ENCODE measurements at regions not wholly inside any gene's neighbourhood (a gene's known extent, or its start where the extent isn't known, plus 50 kb on each side); places are given as distances from the start of the nearest gene placed in this dataset.
"Not testable (repeated sequence)": the region's sequence is repeated elsewhere in the genome, so short reads cannot be mapped to it uniquely, and the experiment has no call there.

DNA sequence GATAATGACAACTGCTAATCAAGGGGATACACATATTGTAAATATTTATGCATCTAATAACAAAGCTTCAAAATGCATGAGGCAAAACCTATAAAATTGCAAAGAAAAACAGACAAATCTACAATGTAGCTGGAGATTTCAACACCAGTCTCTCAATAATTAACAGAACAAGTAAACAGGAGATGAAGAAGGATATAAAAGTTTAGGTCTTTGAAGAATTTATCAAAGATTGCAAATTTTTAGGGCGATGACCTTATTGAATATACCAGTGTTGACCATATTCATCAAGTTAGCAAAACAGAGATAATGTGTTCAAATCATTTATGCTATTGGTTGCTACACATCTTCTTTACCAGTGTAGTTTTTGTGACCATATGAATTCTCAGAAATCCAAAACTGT, 237.8 kb upstream of the SGK1 start:
- DNase-seq (ENCODE audit: low spot score): no peak

DNA sequence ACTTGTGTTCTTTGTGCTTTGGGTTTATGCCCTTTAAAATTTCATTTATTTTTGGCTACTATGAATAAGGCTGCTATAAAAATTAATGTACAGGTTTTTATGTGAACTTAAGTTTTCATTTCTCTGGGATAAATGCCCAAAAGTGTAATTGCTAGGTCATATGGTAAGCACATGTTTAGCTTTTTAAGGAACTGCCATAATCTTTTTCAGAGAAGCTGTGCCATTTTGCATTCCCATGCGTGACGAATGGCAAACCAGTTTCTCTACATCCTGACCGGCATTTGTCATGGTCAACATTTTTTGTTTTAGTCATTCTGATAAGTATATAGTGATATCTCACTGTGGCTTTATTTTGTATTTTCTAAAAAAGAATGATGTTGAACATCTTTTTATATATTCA, 236.0 kb upstream of the SGK1 start:
- DNase-seq (ENCODE audit: low spot score): no peak

DNA sequence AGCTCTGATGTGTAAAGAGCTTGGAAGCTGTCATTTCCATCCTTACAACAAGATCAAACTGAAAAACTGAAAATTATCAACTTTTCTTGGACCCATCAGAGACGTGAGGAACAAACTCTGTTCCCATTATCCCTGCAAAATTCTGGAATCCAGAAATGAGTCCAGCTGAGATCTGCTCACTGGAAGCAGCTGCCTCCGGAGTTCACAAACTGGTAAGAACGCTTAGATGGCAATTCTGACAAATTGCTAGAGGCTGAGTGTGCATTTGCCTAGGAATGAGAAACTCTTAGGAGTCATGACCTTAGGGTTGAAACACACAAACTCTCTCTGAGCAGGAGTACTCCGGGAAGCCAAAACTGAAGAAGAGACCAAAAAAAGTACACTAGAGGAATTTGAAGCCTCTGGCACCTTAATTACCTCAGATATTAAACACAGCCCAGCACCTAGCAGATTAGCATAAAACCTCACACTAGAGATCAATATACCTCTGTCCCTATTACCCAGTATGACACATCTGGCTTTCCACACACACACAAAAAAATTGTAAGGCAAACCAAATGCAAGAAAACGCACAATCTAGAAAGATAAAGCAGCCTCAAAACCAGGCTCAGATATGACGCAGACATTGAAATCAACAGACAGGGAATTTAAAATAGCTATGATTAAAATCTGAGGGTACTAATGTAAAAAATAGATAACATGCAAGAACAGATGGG, 233.5 kb upstream of the SGK1 start:
- DNase-seq (ENCODE audit: low spot score): no peak

DNA sequence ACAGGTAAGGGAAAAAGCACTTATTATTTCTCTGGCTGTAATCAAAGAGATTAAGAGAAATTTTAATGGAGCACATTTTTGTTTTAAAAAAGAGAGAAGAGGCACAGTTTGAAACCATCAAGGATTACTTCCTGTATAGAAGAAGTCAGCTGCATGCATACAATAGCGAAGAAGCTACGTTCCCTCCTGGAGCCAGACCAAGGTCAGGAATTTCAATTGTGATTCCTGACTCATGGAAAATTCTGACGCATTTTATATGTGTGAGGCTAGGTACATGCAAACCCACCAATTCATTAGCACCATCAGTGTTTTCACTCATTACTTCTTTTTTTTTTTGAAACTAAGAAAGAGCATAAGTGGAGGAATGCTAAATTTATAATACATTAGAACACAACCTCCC, 232.7 kb upstream of the SGK1 start:
- no peak for DNase-seq (ENCODE audit: low spot score)

DNA sequence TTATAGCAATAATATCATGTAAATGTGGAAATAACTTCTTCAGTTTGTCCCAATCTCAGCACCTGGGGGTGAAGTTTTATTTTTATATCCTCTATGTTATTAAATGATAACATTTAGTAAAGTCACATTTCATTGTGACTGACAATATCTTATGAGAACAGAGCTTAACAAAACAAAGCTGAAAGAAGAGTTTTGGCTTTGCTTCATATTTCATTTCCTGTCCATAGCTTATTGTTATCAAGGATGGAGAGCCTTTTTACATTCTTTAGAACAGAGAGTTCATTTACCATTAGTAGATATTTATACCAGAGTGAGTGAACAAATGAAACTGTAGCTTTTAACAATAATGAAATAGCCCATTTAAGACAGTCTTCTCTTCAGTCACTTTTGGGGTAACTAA, 231.9 kb upstream of the SGK1 start:
- no peak for DNase-seq (ENCODE audit: low spot score)

DNA sequence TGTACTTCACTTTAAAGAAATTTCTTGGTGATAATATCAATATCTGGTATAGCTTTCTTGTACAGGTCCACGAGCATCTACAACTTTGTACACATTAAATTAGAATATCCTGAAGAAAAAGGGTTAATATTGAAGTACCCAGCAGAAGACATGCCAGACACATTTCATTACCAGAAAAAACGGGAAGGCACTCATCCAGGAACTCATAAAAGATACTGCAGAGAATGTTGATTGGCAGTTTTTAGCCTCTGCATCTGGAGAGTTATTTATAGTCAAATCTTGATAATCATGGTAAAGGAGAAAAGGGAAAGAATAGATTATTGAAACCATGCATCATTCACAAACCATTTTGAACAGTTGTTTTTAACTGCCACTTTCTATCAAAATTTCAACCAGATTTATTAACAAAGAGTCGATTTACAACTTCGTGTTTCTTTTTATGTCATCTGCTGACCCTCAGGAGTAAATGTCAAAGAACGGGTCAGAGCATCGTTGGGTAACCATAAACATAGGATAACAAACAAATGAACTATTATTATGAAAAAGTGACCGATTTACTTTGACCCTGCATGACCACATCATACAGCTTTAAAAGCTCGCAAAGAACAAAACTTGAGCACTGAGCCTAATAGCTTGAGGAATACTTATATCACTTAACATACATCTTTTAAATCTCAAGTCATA, 229.2 kb upstream of the SGK1 start:
- no peak for DNase-seq (ENCODE audit: low spot score)

DNA sequence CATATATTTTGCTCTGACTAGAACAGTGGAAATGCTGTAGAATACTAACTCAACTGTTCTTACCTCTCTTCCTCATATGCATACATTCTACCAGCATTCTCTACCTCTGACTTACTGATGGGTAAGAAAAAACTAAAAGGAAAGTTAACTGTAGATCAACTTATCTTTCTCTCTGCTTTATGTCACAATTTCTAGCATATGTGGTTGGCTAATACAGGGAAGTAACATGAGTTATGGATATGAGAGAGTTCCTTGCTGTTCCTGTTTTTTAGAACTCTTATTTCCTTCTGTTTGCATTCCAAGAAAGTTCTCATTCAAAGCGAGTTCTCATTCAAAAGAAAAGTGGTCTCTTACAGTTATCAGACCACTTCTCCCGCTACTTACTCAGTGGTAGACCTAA, 226.8 kb upstream of the SGK1 start:
- no peak for DNase-seq (ENCODE audit: low spot score)

DNA sequence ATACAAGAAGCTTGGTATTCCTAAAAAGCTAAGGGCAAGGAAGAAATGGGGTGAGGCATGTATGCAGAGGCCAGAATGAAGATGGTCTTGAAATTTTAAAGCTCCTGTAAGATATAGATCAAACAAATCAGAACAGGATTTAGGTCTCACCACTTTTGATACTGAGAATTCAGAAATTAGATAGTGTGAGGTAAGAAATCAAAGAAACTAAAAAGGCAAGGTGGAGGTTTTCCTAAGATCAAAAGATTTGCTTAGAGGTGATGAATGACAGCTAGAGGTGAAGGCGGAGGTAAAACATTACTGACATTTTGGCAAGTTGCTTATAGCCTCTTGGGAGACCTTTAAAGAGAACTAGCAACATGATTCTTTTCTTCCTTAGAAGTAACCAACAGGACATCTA, 225.2 kb upstream of the SGK1 start:
- no peak for DNase-seq (ENCODE audit: low spot score)

DNA sequence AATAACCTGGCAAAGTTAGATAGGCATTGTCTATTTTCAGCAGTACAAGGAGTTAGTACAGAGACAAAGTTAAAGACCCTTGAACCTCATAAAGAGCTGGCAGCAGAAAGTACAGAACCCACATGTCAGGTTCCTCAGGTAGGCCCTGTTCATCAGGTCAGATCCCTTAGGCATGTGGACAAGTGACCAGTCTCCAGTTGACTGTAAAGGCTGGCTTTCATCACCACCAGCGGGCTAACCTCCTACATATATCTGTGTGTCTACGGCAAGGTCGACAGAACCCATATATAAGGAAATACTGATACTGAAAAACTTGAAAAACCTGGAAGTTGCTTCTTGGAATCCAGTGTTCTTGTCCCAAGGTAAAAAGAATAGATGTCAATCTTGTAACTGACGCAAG, 223.1 kb upstream of the SGK1 start:
- no peak for DNase-seq (ENCODE audit: low spot score)

DNA sequence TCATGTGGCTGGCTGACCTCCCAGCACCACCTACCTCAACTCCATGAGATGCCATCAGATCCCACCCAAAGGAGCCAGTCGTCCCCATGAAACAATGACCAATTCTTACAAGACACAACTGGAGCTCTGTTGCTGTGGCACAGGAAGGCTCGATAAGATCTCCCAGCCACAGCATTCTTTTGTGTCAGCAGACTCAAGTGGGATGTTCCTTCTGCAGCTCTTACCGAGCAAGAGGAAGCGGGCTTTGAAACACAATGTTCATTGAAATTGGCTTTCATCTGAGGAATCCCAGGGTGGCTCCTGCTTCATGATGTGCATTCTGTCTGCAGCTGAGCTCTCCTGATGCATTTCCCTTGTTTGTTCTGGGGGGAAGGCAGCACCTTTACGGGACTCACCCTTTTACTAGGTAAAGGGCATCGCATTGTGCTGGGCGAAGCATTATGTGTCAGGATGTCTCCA, 222.0 kb upstream of the SGK1 start:
- DNase-seq (ENCODE audit: low spot score): no peak

DNA sequence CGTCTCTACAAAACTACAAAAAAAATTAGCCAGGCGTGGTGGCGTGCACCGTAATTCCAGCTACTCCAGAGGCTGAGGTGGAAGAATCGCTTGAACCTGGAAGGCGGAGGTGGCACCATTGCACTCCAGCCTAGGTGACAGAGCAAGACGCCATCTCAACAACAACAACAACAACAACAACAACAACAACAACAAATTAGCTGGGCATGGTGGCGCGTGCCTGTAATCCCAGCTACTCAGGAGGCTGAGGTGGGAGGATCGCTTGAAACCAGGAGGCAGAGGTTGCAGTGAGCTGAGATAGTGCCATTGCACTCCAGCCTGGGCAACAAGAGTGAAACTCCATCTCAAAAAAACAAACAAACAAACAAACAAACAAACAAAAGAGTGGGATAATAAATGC, 219.9 kb upstream of the SGK1 start:
- DNase-seq (ENCODE audit: low spot score): not testable (repeated sequence)

DNA sequence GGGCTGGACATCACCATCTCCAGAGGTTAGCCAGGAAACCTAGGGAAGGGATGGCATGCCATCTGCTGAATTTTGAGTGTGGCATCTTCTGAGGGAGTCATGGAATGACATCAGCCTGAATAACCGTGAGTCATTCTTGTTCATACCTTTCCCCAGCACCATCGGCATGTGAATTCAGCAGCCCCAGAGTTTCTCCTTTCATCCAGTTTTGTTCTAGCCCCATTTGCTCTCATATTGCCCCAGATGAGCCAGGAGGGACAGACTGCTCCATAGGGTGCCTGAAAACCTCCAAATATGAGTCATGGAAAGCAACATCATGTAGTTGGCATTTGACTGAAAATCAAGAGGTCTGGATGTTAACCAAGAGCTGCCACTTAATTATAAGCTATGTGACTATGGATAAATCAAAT, 219.2 kb upstream of the SGK1 start:
- no peak for DNase-seq (ENCODE audit: low spot score)

DNA sequence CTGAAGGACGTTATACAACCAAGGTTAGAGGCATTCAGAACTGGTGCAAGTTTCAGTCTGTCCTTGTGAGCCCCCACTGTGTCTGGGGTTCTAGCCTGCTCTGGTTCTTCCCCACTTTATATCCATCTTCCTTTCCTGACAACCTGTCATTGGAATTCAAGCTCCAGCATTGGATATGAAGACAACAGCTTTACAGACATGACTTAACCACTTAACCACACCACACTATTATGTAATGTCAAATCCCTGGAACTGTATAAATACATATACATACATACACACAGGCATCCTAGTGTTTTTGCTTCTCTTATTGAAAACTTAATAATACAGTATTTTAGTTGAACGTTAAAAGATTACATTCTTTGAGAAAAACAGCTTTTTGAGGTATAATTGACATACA, 217.9 kb upstream of the SGK1 start:
- DNase-seq (ENCODE audit: low spot score): no peak

DNA sequence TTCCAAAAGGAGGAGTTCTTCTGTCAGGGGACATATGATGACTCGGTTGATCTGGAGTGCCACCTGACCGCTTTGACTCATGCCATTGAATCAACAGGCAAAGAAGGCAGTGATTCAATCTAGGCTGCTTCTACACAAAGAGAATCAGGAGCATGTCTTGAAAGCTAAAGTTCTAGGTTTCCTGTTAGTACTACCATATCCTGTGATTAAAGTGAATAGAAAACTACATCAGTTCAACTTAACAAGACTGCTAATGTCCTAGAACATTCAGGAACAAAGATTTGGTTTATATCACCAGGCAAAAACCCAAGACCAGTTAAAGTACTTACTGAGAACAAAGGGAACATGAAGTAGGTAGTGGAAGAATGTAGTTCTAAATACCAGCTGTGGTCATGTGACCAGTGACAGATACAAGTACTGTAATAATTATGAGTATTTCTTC, 216.8 kb upstream of the SGK1 start:
- DNase-seq (ENCODE audit: low spot score): no peak

DNA sequence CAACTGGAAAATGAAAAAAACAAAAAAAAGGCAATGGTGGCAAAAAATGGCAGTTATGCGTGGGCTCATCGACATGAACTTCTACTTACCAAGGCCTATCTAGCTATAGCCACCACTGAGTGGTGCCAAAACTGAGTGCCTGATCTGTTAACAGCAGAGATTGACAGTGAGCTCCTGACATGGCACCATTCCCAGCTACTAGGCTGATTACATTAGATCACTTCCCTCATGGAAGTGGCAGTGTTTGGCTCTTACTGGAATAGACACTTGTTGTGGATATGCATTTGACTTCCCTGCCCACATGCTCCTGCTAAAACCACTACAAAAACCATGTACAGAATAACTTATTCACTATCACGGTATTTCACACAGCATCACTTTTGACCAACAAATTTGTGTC, 216.1 kb upstream of the SGK1 start:
- no peak for DNase-seq (ENCODE audit: low spot score)

DNA sequence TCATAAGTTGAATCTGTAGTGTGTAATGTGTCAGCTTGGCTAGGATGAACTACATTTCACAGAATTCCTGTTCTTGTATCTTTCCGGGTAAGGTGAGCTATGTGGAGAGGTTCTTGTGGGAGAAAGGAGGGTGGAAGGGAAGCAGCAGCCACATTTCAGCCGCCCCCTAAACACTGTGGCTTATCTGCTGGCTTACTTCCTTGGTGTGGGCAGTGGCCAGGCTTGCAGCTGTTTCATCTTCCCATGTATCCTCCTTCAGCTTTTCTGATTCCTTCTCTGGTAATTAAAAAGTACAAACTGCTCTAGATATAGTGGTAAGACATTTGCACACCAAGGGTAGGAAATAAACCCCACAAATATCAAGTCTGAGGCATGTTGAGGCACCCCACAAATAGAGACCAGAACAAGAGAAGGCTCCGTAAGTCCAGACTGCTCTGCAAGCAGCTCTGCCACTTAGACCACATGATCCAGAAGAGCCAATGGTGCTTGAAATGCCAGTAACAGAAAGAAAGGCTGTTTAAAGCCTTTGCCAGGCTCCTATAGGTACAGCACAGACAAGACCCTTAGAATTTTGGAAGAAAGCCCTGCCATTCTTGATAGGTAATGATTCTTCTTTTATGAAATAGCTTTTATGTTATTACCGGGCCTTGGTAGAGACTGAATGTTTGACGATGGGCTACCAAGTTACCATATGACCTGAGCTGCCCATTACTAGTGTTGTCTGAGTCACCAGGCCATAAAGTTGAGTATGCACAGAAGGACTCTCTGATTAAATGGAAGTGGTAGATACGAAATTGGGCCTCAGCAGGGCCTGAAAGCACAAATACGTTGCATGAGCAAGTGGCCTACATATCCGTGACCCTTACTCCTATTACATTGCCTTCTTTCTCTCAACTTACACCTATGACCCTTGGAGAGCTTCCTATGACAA, 215.0 kb upstream of the SGK1 start:
- no peak for DNase-seq (ENCODE audit: low spot score)

DNA sequence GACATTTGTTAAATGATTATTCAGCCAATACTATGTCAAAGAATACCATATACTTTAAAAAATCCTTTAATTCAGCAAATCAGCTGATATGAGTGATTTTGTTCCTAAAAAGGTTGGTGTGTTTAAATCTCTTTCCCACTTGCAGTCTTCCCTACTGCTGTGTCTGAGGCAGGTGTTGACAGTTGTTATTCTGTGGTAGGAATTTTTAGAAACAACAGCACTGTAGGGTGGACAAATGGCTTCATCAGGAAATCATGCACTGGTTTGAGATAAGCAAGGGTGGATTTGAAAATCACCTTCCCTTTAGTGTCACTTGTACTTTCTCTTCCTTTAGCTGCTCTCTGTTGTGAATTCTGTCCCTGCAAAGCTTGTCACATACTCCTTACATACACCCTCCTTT, 213.7 kb upstream of the SGK1 start:
- no peak for DNase-seq (ENCODE audit: low spot score)

DNA sequence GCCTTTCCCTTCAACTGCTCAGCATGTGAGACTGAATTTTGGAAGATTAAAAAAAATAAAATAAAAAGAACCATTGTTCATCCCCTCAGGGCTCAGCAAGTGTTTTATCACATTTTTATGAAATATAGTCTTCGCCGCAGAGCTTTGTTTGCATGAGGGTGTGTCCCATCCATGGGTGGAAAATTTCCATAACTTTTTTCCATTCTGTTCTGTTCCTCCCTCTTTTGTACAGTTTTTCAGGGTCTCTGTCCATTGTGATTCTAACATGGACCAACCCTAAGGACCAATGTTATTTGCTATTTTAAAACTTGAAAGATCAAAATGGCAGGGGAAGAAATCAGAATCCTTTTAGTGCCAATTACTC, 213.3 kb upstream of the SGK1 start:
- no peak for DNase-seq (ENCODE audit: low spot score)

DNA sequence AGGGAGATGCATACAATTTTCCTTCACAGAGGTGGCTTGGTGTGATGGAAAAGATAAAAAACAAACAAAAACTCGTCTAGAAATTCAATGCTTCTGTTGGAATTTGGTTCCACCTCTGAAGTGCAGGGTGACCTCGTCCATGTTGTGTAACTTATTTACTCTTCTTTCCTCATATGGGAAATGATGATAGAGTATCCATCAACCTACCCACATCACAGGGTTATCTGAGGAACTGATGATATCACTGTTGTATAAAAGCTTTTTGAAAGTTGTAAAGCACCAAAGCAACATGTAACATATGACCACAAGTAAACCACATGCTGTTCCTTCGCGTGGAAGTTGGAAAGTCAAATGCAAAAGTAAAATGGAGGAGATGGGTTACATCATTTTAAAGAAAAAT, 212.0 kb upstream of the SGK1 start:
- no peak for DNase-seq (ENCODE audit: low spot score)

DNA sequence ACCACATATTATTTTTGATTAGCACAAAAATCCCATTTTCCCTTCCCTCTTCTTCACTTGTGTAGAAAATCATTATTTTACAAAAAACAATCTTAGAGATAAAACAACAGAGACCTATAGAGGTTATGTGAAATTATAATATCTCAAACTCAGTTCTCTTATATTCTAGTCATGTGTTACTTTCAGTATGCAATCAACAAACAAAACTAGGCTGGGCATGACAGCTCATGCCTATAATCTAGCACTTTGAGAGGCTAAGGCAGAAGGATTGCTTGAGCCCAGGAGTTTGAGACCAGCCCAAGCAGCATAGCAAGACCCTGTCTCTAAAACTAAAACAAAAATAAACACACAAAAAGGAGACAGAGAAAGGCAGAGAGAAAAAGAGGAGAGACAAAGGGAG, 211.4 kb upstream of the SGK1 start:
- DNase-seq (ENCODE audit: low spot score): no peak

DNA sequence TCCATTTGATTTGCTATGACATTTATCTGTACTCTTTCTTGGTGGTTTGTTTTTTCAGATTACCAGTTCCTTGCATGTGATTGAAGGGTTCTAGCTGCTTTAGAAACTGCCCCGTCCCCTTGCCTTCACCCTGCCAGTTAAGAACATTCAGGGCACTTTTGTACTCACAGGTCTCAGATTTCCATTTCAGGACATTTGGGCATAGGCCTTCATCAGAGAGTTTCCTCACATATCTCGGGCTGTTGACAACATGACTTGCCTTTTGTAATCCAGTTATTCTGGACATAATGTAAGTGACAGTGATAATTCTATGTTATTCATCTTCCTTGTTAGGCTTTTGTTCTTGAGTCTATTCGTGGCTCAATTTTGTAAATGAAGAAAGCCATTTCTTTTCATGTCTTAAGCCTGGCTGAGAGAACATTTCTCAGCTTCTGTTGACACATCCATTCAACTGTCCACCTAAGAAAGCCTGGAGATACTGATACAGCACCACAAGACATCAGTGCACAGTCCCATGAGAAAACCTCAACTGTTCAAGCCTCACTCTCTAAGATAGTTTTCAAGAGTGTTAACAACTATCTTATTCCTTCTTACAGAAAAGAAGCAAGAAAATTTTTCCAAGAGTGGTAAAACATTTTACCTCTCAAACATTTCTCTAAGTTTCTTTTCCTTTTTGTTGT, 209.3 kb upstream of the SGK1 start:
- no peak for DNase-seq (ENCODE audit: low spot score)

DNA sequence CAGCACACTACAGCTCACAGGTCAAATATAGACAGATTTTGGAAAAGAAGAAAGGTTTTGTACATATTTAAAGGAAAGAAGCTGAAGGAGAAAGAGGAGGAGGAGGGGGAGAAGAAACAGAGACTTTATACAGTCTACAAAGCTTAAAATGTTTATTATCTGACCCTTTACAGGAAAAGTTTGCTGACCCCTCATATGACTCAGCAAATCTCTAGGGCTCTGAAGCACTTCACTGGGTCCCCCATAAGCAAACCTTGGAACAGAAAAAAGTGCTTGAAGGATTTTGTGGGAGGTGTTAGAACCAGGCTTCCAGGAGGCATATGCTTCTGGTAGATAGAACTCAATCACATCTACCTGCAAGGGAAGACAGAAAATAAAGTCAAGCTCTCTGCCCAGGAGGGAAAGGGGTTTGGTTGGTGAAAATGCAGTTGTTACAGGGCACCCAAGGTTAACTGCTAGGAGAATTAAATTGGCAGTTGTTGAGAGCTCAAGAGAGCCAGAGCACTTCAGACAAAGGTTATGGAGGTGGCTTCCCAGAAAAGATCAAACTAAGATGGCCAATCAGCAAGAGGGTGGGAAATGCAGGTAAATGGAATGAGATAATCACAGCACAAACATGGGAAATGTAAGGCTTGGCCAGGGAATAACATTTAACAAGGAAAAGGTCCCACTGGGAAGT, 207.4 kb upstream of the SGK1 start:
- DNase-seq (ENCODE audit: low spot score): no peak
